Neural progenitor cell (in vitro differentiated cells): ENCODE measurements at regions not wholly inside any gene's neighbourhood (a gene's known extent, or its start where the extent isn't known, plus 50 kb on each side); places are given as distances from the start of the nearest gene placed in this dataset.

Source experiments
- DNase-seq: peaks from one replicate; pipeline ENCODE4 v3.0.0-alpha.2; 2016; ENCODE audit warnings: low spot score
- H2AFZ ChIP-seq: fragments of 200-600 bp; sonication (generic); replicated peaks from 2 replicates; pipeline ENCODE4 v1.6.1; 2016; ENCODE audit warnings: antibody characterized with exemption
- H3F3A ChIP-seq: fragments of 200-600 bp; sonication (generic); 2 replicates; pipeline ENCODE4 v1.6.1; 2016; ENCODE audit warnings: antibody characterized with exemption, low read depth
- H3K27ac ChIP-seq: fragments of 200-600 bp; sonication (generic); 2 replicates; pipeline ENCODE4 v1.5.1; 2016; ENCODE audit warnings: mild to moderate bottlenecking
- H3K27me3 ChIP-seq: fragments of 200-600 bp; sonication (generic); 2 replicates; pipeline ENCODE4 v1.6.1; 2016; ENCODE audit warnings: mild to moderate bottlenecking, moderate library complexity
- H3K36me3 ChIP-seq: fragments of 200-600 bp; sonication (generic); 2 replicates; pipeline ENCODE4 v1.5.1; 2016
- H3K4me1 ChIP-seq: fragments of 200-600 bp; sonication (generic); 2 replicates; pipeline ENCODE4 v1.6.1; 2016; ENCODE audit warnings: mixed run types
- H3K4me2 ChIP-seq: fragments of 200-600 bp; sonication (generic); 2 replicates; pipeline ENCODE4 v1.6.1; 2016
- H3K4me3 ChIP-seq: fragments of 200-600 bp; sonication (generic); 2 replicates; pipeline ENCODE4 v1.5.1; 2016
- H3K79me2 ChIP-seq: fragments of 200-600 bp; sonication (generic); 2 replicates; pipeline ENCODE4 v1.6.1; 2016; ENCODE audit warnings: low read depth
- H3K9ac ChIP-seq: fragments of 200-600 bp; sonication (generic); 2 replicates; pipeline ENCODE4 v1.6.1; 2016
- H3K9me3 ChIP-seq: fragments of 200-600 bp; sonication (generic); 2 replicates; pipeline ENCODE4 v1.5.1; 2016; ENCODE audit warnings: low read depth
- H4K20me1 ChIP-seq: fragments of 200-600 bp; sonication (generic); 2 replicates; pipeline ENCODE4 v1.6.1; 2016; ENCODE audit warnings: low read depth
- H3K27ac Mint-ChIP-seq: 3 replicates; pipeline ENCODE4 v1.8.0; 2021; ENCODE audit warnings: mixed read lengths
- H3K27me3 Mint-ChIP-seq: 2 replicates; pipeline ENCODE4 v1.8.0; 2022; ENCODE audit warnings: low read depth, mild to moderate bottlenecking, inconsistent platforms, moderate library complexity, mixed read lengths; ENCODE audit not compliant: insufficient read depth
- H3K36me3 Mint-ChIP-seq: 3 replicates; pipeline ENCODE4 v1.8.0; 2021; ENCODE audit warnings: mixed read lengths
- H3K4me1 Mint-ChIP-seq: 3 replicates; pipeline ENCODE4 v1.8.0; 2021; ENCODE audit warnings: mixed read lengths
- H3K4me3 Mint-ChIP-seq: 3 replicates; pipeline ENCODE4 v1.8.0; 2021; ENCODE audit warnings: mild to moderate bottlenecking, moderate library complexity, mixed read lengths
- H3K9me3 Mint-ChIP-seq: 3 replicates; pipeline ENCODE4 v1.8.0; 2020; ENCODE audit warnings: mixed read lengths
- CTCF ChIP-seq: fragments of 200-600 bp; sonication (generic); IDR thresholded peaks from 2 replicates; pipeline ENCODE4 v1.5.1; 2017; ENCODE audit warnings: antibody characterized with exemption, mild to moderate bottlenecking
- EZH2 ChIP-seq: fragments of 200-600 bp; sonication (generic); IDR thresholded peaks from 2 replicates; pipeline ENCODE4 v1.6.1; 2017; ENCODE audit warnings: antibody characterized with exemption, mild to moderate bottlenecking, moderate library complexity
- EZH2phosphoT487 ChIP-seq: fragments of 200-600 bp; sonication (generic); IDR thresholded peaks from 2 replicates; pipeline ENCODE4 v1.6.1; 2017; ENCODE audit warnings: antibody characterized with exemption

GRCh38 chr2:18980786-18981430 lies 377.5 kb downstream of the OSR1 start:
- Histone ChIP-seq H3K27ac (no peak overlapping the region), H3K9me3 (no peaks in the 10 kb centered on the region), H3K4me2 (no peak overlapping the region), H3K4me3 (no peak overlapping the region), H3K9ac (no peak overlapping the region), H3K27me3 (no peaks in the 10 kb centered on the region), H3K79me2 (no peaks in the 10 kb centered on the region), H3K36me3 (no peaks in the 10 kb centered on the region), H4K20me1 (no peaks in the 10 kb centered on the region), H3K4me1 (no peaks in the 10 kb centered on the region), H3F3A (no peaks in the 10 kb centered on the region), H2AFZ (no peak overlapping the region)
- Mint-ChIP-seq H3K4me1 (peaks cover 6% of the 10 kb centered on the region), H3K9me3 (no peaks in the 10 kb centered on the region), H3K4me3 (no peak overlapping the region), H3K36me3 (no peaks in the 10 kb centered on the region), H3K27ac (no peak overlapping the region), H3K27me3 (no peaks in the 10 kb centered on the region)
- TF ChIP-seq EZH2 (no peak), EZH2phosphoT487 (no peak), CTCF (no peak)
- no peak for DNase-seq

- no peak overlapping the region for H3K27ac Mint-ChIP-seq
- Histone ChIP-seq H3K4me3 (no peak overlapping the region), H3K9ac (no peak overlapping the region), H2AFZ (no peak overlapping the region), H3K4me2 (no peak overlapping the region), H3F3A (no peaks in the 10 kb centered on the region), H3K27me3 (no peaks in the 10 kb centered on the region), H3K36me3 (no peaks in the 10 kb centered on the region), H3K9me3 (no peaks in the 10 kb centered on the region), H3K4me1 (no peaks in the 10 kb centered on the region), H3K79me2 (no peaks in the 10 kb centered on the region), H3K27ac (no peak overlapping the region), H4K20me1 (no peaks in the 10 kb centered on the region)
- no peaks in the 10 kb centered on the region for H3K36me3 Mint-ChIP-seq
- peaks cover 10% of the 10 kb centered on the region for H3K4me1 Mint-ChIP-seq
- TF ChIP-seq EZH2phosphoT487 (no peak), CTCF (no peak), EZH2 (no peak)
- no peaks in the 10 kb centered on the region for H3K27me3 Mint-ChIP-seq
- H3K4me3 Mint-ChIP-seq = no peak overlapping the region
- DNase-seq = no peak
- H3K9me3 Mint-ChIP-seq = no peaks in the 10 kb centered on the region
Observed at GRCh38 chr2:18980104-18980785, 378.2 kb downstream of the OSR1 start.

- Mint-ChIP-seq H3K4me1 (peaks cover 10% of the 10 kb centered on the region), H3K27me3 (no peaks in the 10 kb centered on the region), H3K9me3 (no peaks in the 10 kb centered on the region), H3K36me3 (no peaks in the 10 kb centered on the region), H3K27ac (no peak overlapping the region), H3K4me3 (no peak overlapping the region)
- H3K4me2 ChIP-seq = no peak overlapping the region
- no peaks in the 10 kb centered on the region for H3K4me1 ChIP-seq
- H3F3A ChIP-seq = no peaks in the 10 kb centered on the region
- H3K79me2 ChIP-seq = no peaks in the 10 kb centered on the region
- H3K4me3 ChIP-seq = no peak overlapping the region
- H3K27me3 ChIP-seq = no peaks in the 10 kb centered on the region
- no peak overlapping the region for H2AFZ ChIP-seq
- no peaks in the 10 kb centered on the region for H3K36me3 ChIP-seq
- H3K9me3 ChIP-seq = no peaks in the 10 kb centered on the region
- no peak overlapping the region for H3K27ac ChIP-seq
- no peak for DNase-seq
- H4K20me1 ChIP-seq = no peaks in the 10 kb centered on the region
- TF ChIP-seq CTCF (no peak), EZH2phosphoT487 (no peak), EZH2 (no peak)
- no peak overlapping the region for H3K9ac ChIP-seq
Observed at GRCh38 chr2:18977409-18977808, 381.0 kb downstream of the OSR1 start.
